GM12875 (cell line): ENCODE measurements at regions not wholly inside any gene's neighbourhood (a gene's known extent, or its start where the extent isn't known, plus 50 kb on each side); places are given as distances from the start of the nearest gene placed in this dataset.

Experiments
- H3K4me3 ChIP-seq: one replicate; pipeline ENCODE4 v1.5.1; 2011; ENCODE audit warnings: low read depth, low read length, control low read depth
- TF ChIP-seq, protein P1 (sequence below): IDR thresholded peaks from 2 replicates; pipeline ENCODE4 v1.5.1; 2011; ENCODE audit warnings: low read depth, mild to moderate bottlenecking, control low read depth, inconsistent platforms, low read length, moderate library complexity, borderline replicate concordance; ENCODE audit not compliant: insufficient read depth

DNA sequence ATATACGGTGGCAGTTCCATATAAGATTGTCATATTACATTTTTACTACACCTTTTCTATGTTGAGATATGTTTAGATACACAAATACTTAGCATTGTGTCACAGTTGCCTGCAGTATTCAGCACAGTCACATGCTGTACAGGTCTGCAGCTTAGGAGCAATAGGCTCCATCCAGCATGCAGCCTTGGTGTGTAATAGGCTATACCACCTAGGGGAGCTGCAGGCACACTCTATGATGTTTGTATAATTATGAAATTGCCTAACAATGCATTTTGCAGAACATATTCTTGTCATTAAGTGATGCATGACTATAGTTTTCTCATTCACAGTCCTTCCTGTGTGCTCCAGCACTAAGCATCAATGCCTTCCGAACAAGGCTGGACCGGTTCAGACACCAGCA lies 133.4 kb downstream of the NDUFA10 start:
- TF ChIP-seq, protein P1, sequence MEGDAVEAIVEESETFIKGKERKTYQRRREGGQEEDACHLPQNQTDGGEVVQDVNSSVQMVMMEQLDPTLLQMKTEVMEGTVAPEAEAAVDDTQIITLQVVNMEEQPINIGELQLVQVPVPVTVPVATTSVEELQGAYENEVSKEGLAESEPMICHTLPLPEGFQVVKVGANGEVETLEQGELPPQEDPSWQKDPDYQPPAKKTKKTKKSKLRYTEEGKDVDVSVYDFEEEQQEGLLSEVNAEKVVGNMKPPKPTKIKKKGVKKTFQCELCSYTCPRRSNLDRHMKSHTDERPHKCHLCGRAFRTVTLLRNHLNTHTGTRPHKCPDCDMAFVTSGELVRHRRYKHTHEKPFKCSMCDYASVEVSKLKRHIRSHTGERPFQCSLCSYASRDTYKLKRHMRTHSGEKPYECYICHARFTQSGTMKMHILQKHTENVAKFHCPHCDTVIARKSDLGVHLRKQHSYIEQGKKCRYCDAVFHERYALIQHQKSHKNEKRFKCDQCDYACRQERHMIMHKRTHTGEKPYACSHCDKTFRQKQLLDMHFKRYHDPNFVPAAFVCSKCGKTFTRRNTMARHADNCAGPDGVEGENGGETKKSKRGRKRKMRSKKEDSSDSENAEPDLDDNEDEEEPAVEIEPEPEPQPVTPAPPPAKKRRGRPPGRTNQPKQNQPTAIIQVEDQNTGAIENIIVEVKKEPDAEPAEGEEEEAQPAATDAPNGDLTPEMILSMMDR = no peak
- no peak overlapping the region for H3K4me3 ChIP-seq

DNA sequence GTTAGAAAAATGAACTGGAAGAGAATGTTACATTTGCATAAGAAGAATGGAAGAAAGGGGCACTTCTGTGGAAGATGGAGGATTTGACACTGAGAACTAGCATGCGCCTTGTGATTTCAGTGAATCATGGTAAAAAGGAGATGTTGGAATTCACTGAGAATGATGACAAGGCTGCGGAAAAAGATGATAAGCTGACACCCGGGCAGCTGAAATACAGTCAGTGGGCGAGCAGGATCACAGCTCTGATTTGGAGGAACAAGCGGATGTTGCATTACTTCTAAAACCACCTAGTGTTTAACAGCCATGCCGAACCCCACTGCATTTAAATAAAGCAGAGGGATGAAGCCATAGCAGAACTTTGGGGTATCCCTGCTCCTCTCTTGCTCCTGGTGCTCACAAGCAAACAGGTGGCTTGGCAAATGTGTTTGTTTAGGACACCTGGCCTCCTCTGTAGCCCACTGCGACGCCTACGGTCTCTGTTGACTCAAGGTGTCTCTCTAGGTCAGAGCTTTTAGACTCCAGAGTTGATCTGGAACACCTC lies 134.9 kb downstream of the NDUFA10 start:
- TF ChIP-seq, protein P1 = no peak
- no peak overlapping the region for H3K4me3 ChIP-seq

DNA sequence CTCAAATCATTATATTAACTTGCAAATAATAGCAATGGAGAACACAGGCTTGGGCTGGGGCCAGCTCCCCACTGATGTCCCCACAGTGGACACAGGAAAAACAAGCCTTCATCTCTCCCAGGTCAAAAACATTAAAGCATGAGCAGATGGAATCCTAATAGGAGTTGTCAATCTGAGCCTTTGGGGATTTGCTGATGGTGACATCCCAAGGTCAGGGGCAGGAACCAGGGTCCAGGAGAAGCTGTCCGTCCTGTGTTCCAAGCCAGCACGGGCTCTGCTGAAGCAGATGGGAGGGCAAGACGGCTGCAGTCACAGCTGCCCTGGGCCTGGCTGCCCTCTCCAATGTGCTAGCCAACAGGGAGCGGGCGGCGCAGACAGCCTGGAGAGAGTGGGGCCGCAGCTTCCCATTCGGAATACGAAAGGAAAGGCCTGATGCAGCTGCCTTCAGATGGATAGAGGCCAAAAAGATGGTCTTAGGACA lies 135.5 kb downstream of the NDUFA10 start:
- no peak overlapping the region for H3K4me3 ChIP-seq
- TF ChIP-seq, protein P1 = no peak

DNA sequence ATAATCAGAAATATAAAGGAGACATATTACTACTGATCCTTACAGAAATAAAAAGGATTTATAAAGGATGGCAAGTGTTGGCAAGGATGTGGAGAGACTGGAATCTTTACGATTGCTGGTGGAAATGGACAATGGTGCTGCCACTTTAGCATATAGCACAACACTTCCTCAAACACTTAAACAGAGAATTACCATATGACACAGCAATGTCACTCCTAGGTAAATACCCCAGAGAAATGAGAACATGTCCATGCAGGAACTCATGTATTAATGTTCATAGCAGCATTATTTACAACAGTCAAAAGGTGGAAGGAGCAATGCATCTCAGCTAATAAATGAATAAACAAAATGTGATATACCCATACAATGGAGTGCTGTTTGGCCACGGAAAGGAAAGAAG lies 137.5 kb downstream of the NDUFA10 start:
- TF ChIP-seq, protein P1 = no peak

DNA sequence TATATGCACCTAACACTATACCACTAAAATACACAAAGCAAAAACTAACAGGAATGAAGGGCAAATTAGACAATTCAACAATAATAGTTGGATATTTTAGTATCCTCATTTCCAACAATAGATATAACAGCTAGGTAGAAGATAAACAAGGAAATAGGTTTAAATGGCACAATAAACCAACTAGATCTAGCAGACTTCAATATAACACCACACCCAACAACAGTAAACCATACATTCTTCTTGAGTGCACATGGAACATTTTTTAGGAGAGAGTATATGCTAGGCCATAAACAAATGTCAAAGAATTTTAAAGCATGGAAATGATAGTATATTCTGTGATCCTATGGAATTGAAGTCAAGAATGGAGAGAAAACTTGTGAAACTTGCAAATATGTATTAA lies 138.4 kb downstream of the NDUFA10 start:
- no peak overlapping the region for H3K4me3 ChIP-seq
- TF ChIP-seq, protein P1 = no peak

More for the DNA sequence above, 137.5 kb downstream of the NDUFA10 start:
- no peak overlapping the region for H3K4me3 ChIP-seq

DNA sequence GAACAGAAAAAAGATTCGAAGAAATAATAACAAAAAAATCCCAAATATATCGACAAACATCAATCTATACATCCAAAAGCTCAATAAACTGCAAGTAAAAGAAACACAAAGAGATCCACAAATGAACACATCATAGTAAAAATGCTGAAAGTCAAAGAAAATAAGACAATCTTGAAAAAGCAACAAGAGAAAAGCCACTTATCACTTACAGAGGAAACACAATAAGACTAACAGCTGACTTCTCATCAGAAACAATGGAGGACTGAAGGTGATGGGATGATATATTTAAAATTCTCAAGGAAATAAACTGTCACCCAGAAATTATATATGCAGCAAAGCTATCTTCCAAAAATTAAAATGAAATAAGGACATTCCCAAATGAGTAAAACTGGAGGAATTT lies 140.3 kb downstream of the NDUFA10 start:
- TF ChIP-seq, protein P1 = no peak
- H3K4me3 ChIP-seq = no peak overlapping the region

DNA sequence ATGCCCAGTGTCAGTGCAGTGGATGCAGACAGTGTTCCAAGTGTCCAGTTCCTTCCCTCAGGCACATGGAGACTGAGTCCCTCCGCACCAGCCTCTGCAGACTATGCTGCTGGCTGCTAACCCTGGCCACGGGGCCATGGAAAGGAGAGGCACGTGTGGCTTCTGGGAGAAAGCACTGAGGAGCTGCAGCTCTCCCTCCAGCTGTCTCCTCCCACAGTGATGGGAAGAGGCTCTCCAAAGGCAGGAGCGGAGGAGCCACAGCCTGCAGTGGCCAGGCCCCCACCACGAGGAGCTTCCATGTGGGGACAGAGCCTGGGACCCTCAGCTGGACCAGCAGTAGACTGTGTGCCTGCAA lies 141.1 kb downstream of the NDUFA10 start:
- TF ChIP-seq, protein P1 = no peak
- H3K4me3 ChIP-seq = no peak overlapping the region
